ENCODE measurements at regions not wholly inside any gene's neighbourhood (a gene's known extent, or its start where the extent isn't known, plus 50 kb on each side); places are given as distances from the start of the nearest gene placed in this dataset.

GRCh38 chr16:80384862-80385261 lies 155.9 kb upstream of the DYNLRB2 start:
- no peak overlapping the region for H3K9ac ChIP-seq (ENCODE audit: low read length)
- no peak overlapping the region for H4K8ac ChIP-seq (ENCODE audit: low read depth, low read length)
- no peak overlapping the region for H3K14ac ChIP-seq (ENCODE audit: low read length)
- no peak overlapping the region for H2AK5ac ChIP-seq (ENCODE audit: low read length)
- H3K23ac ChIP-seq (ENCODE audit: low read length), result no peak overlapping the region
- no peak overlapping the region for H3K18ac ChIP-seq (ENCODE audit: low read length)
- no peak overlapping the region for H3K27ac ChIP-seq (ENCODE audit: low read depth, low read length)
- H4K91ac ChIP-seq (ENCODE audit: low read depth, low read length), result no peak overlapping the region
- no peak for DNase-seq
- no peak overlapping the region for H2AFZ ChIP-seq (ENCODE audit: insufficient read depth, low read length, poor library complexity)
- no peak overlapping the region for H4K12ac ChIP-seq (ENCODE audit: low read depth, low read length)
- no peaks in the 10 kb centered on the region for H3K27me3 ChIP-seq (ENCODE audit: insufficient read depth, low read length)
- H2BK120ac ChIP-seq (ENCODE audit: insufficient read depth, low read length, poor library complexity), result no peak overlapping the region
- no peaks in the 10 kb centered on the region for H3K79me2 ChIP-seq (ENCODE audit: control insufficient read depth, insufficient read depth, low read length, poor library complexity)
- H3K4ac ChIP-seq (ENCODE audit: low read depth, low read length), result no peak overlapping the region
- H2BK5ac ChIP-seq (ENCODE audit: low read depth, low read length, poor library complexity), result no peak overlapping the region
- H3K4me1 ChIP-seq (ENCODE audit: control insufficient read depth in 1 of 2, insufficient read depth in 2 of 2, low read length in 2 of 2), result no peaks in the 10 kb centered on the region
- H3K4me2 ChIP-seq (ENCODE audit: low read length), result no peak overlapping the region
- no peak overlapping the region for H2BK12ac ChIP-seq (ENCODE audit: low read length)
- H3K9me3 ChIP-seq (ENCODE audit: insufficient read depth, low read depth, low read length), result no peaks in the 10 kb centered on the region
- H3K4me3 ChIP-seq (ENCODE audit: low read depth, low read length), result no peak overlapping the region
- H3K79me1 ChIP-seq (ENCODE audit: low read length), result no peaks in the 10 kb centered on the region
- H3K36me3 ChIP-seq (ENCODE audit: control insufficient read depth in 1 of 2, insufficient read depth in 2 of 2, low read length in 2 of 2), result no peaks in the 10 kb centered on the region

GRCh38 chr16:80380514-80380913 lies 160.3 kb upstream of the DYNLRB2 start:
- no peak for DNase-seq
- no CpG with 5 or more reads among the region's 4 CpGs for WGBS (ENCODE audit: extremely low coverage, insufficient coverage, insufficient read length)

DNA sequence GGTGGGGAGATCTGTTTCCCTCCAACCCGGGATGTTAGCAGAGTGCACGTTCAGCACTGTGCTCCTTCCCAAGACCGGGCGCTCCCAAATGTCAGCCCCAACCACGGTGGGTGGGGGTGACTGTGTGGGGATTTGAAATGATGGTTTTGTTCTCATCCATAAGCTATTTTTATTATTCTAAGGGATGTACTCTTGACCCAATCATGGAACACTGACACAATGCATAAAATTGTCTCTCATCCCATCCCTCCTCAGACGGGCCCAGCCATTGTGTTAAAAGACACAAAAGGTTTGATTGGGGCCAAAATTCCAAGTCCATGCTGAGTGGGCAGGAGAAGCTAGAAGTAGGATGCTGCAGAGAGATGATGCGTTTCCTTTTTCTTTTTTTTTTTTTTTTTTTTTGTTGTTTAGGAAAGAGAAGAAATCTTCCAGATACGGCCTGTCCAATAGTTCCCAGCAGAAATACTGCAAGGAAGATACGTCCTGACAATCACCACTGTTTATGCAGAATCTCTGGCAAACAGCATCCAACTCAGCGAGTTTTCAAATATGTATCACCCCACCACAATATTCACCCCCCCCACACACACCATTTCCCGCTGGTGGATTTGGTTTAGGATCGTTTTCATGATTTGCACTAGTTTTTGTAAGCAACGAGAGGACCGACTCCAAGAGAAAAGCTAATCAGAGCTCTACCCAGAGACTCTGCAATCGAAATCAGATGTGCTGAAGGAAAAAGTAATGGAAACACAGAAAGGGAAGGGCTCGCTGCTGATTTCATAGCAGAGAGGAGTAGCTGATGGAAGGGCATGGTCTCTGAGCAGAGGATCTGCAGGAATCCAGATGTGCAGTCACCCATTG lies 163.5 kb upstream of the DYNLRB2 start:
- no peak overlapping the region for H3K9ac ChIP-seq (ENCODE audit: low read length)
- H3K9me3 ChIP-seq (ENCODE audit: insufficient read depth, low read depth, low read length), result no peaks in the 10 kb centered on the region
- no peak overlapping the region for H2AFZ ChIP-seq (ENCODE audit: insufficient read depth, low read length, poor library complexity)
- no peak overlapping the region for H3K23ac ChIP-seq (ENCODE audit: low read length)
- H3K4me2 ChIP-seq (ENCODE audit: low read length), result no peak overlapping the region
- no peak overlapping the region for H3K18ac ChIP-seq (ENCODE audit: low read length)
- no peak overlapping the region for H3K14ac ChIP-seq (ENCODE audit: low read length)
- H2BK5ac ChIP-seq (ENCODE audit: low read depth, low read length, poor library complexity), result no peak overlapping the region
- H3K27ac ChIP-seq (ENCODE audit: low read depth, low read length), result no peak overlapping the region
- no peaks in the 10 kb centered on the region for H3K27me3 ChIP-seq (ENCODE audit: insufficient read depth, low read length)
- no peak overlapping the region for H3K4me3 ChIP-seq (ENCODE audit: low read depth, low read length)
- no peak for DNase-seq
- H3K79me1 ChIP-seq (ENCODE audit: low read length), result no peaks in the 10 kb centered on the region
- no peak overlapping the region for H4K8ac ChIP-seq (ENCODE audit: low read depth, low read length)
- H3K79me2 ChIP-seq (ENCODE audit: control insufficient read depth, insufficient read depth, low read length, poor library complexity), result no peaks in the 10 kb centered on the region
- no peak overlapping the region for H2BK12ac ChIP-seq (ENCODE audit: low read length)
- no peak overlapping the region for H3K4ac ChIP-seq (ENCODE audit: low read depth, low read length)
- no CpG with 5 or more reads among the region's 16 CpGs for WGBS (ENCODE audit: extremely low coverage, insufficient coverage, insufficient read length)
- no peak overlapping the region for H2BK120ac ChIP-seq (ENCODE audit: insufficient read depth, low read length, poor library complexity)
- no peaks in the 10 kb centered on the region for H3K4me1 ChIP-seq (ENCODE audit: control insufficient read depth in 1 of 2, insufficient read depth in 2 of 2, low read length in 2 of 2)
- no peaks in the 10 kb centered on the region for H3K36me3 ChIP-seq (ENCODE audit: control insufficient read depth in 1 of 2, insufficient read depth in 2 of 2, low read length in 2 of 2)
- H4K12ac ChIP-seq (ENCODE audit: low read depth, low read length), result no peak overlapping the region
- no peak overlapping the region for H2AK5ac ChIP-seq (ENCODE audit: low read length)
- no peak overlapping the region for H4K91ac ChIP-seq (ENCODE audit: low read depth, low read length)

More at GRCh38 chr16:80380514-80380913, 160.3 kb upstream of the DYNLRB2 start:
- no peaks in the 10 kb centered on the region for H3K79me2 ChIP-seq (ENCODE audit: control insufficient read depth, insufficient read depth, low read length, poor library complexity)
- H3K4ac ChIP-seq (ENCODE audit: low read depth, low read length), result no peak overlapping the region
- no peak overlapping the region for H2BK5ac ChIP-seq (ENCODE audit: low read depth, low read length, poor library complexity)
- no peak overlapping the region for H3K9ac ChIP-seq (ENCODE audit: low read length)
- H4K8ac ChIP-seq (ENCODE audit: low read depth, low read length), result no peak overlapping the region
- no peak overlapping the region for H2BK12ac ChIP-seq (ENCODE audit: low read length)
- H3K27ac ChIP-seq (ENCODE audit: low read depth, low read length), result no peak overlapping the region
- H3K9me3 ChIP-seq (ENCODE audit: insufficient read depth, low read depth, low read length), result no peaks in the 10 kb centered on the region
- H3K18ac ChIP-seq (ENCODE audit: low read length), result no peak overlapping the region
- H3K4me3 ChIP-seq (ENCODE audit: low read depth, low read length), result no peak overlapping the region
- H4K91ac ChIP-seq (ENCODE audit: low read depth, low read length), result no peak overlapping the region
- no peak overlapping the region for H2AFZ ChIP-seq (ENCODE audit: insufficient read depth, low read length, poor library complexity)
- H3K14ac ChIP-seq (ENCODE audit: low read length), result no peak overlapping the region
- H3K79me1 ChIP-seq (ENCODE audit: low read length), result no peaks in the 10 kb centered on the region
- H3K4me2 ChIP-seq (ENCODE audit: low read length), result no peak overlapping the region
- H2AK5ac ChIP-seq (ENCODE audit: low read length), result no peak overlapping the region
- H3K27me3 ChIP-seq (ENCODE audit: insufficient read depth, low read length), result no peaks in the 10 kb centered on the region
- no peak overlapping the region for H3K23ac ChIP-seq (ENCODE audit: low read length)
- H3K36me3 ChIP-seq (ENCODE audit: control insufficient read depth in 1 of 2, insufficient read depth in 2 of 2, low read length in 2 of 2), result no peaks in the 10 kb centered on the region
- no peak overlapping the region for H2BK120ac ChIP-seq (ENCODE audit: insufficient read depth, low read length, poor library complexity)
- no peak overlapping the region for H4K12ac ChIP-seq (ENCODE audit: low read depth, low read length)
- no peaks in the 10 kb centered on the region for H3K4me1 ChIP-seq (ENCODE audit: control insufficient read depth in 1 of 2, insufficient read depth in 2 of 2, low read length in 2 of 2)

DNA sequence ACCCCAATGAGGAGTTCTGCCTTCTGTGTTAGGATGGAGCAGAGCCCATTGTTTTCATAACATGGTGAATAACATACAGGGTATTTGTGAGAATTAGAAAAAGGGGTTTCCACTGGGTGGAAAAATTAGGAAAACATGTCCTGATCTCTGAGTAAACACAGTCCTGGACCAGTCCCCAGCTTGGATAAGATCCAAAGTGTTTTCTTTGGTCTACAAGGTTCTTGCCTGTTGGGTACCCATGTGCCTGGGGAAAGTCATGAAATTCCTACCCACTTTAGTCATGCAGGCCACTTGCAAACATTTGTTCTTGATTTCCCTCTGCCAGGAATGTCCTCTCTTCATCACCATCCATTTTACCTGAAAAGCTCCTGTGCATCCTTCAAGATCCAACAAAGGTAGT lies 164.8 kb upstream of the DYNLRB2 start:
- H3K79me2 ChIP-seq (ENCODE audit: control insufficient read depth, insufficient read depth, low read length, poor library complexity), result no peaks in the 10 kb centered on the region
- H4K91ac ChIP-seq (ENCODE audit: low read depth, low read length), result no peak overlapping the region
- no peak overlapping the region for H3K4me3 ChIP-seq (ENCODE audit: low read depth, low read length)

More for the DNA sequence above, 164.8 kb upstream of the DYNLRB2 start:
- no peak overlapping the region for H4K12ac ChIP-seq (ENCODE audit: low read depth, low read length)
- no peak overlapping the region for H4K8ac ChIP-seq (ENCODE audit: low read depth, low read length)
- no peak overlapping the region for H2AK5ac ChIP-seq (ENCODE audit: low read length)
- no peak overlapping the region for H3K23ac ChIP-seq (ENCODE audit: low read length)
- no peak overlapping the region for H3K9ac ChIP-seq (ENCODE audit: low read length)
- no peak overlapping the region for H2AFZ ChIP-seq (ENCODE audit: insufficient read depth, low read length, poor library complexity)
- no peak overlapping the region for H3K18ac ChIP-seq (ENCODE audit: low read length)
- no peak overlapping the region for H2BK120ac ChIP-seq (ENCODE audit: insufficient read depth, low read length, poor library complexity)
- no peak overlapping the region for H3K14ac ChIP-seq (ENCODE audit: low read length)
- H3K4me1 ChIP-seq (ENCODE audit: control insufficient read depth in 1 of 2, insufficient read depth in 2 of 2, low read length in 2 of 2), result no peaks in the 10 kb centered on the region
- no peaks in the 10 kb centered on the region for H3K9me3 ChIP-seq (ENCODE audit: insufficient read depth, low read depth, low read length)
- no peaks in the 10 kb centered on the region for H3K36me3 ChIP-seq (ENCODE audit: control insufficient read depth in 1 of 2, insufficient read depth in 2 of 2, low read length in 2 of 2)
- H2BK12ac ChIP-seq (ENCODE audit: low read length), result no peak overlapping the region
- no peak overlapping the region for H3K27ac ChIP-seq (ENCODE audit: low read depth, low read length)
- H3K27me3 ChIP-seq (ENCODE audit: insufficient read depth, low read length), result no peaks in the 10 kb centered on the region
- no peak for DNase-seq
- no peak overlapping the region for H2BK5ac ChIP-seq (ENCODE audit: low read depth, low read length, poor library complexity)
- H3K4me2 ChIP-seq (ENCODE audit: low read length), result no peak overlapping the region
- H3K4ac ChIP-seq (ENCODE audit: low read depth, low read length), result no peak overlapping the region
- no peaks in the 10 kb centered on the region for H3K79me1 ChIP-seq (ENCODE audit: low read length)

Measured in trophoblast cell (in vitro differentiated cells and primary cell).